HG03457 (cell line): ENCODE measurements at regions not wholly inside any gene's neighbourhood (a gene's known extent, or its start where the extent isn't known, plus 50 kb on each side); places are given as distances from the start of the nearest gene placed in this dataset.

Experiments
- ATAC-seq: cut with Tn5 transposase; IDR thresholded peaks from one replicate; pipeline ENCODE4 v1.9.1; 2021; ENCODE audit warnings: moderate number of reproducible peaks; ENCODE audit not compliant: unreplicated experiment

DNA sequence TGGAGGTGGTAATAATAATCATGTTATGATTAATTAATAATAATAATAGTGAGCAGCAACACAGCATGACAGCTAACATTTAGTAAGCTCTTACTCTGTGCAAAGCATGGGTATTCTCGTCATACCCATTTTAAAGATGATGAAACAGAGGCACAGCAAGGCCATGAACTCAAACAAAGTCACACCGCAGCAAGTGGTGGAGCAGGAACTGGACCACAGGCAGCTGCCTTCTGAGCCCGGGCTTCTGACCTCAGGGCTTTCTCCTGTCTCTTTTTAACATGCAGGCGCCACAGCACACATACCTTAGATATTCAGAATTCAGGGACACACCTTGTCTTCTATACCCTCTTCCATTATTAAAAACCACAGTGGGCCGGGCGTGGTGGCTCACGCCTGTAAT lies 50.7 kb upstream of the SPATA12 start:
- ATAC-seq: no peak

DNA sequence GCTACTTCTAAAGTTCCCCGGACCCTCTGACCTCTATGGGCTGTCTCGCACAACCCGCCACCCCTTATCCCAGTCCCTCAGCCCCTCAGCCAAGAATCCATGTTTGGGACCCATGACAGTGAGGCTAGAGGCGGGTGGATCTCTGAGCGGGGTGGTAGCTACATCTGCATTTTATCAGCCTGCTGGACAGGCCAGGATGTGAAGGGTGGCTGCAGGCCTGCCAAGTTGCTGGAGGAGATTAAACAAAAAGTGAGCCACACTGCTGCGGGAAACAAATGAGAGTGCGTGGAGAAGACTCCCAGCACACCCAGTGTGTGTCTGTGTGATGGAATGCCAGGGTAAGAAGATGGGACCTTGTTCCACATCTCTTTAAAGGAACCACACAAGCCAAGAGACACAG lies 51.1 kb upstream of the SPATA12 start:
- no peak for ATAC-seq

DNA sequence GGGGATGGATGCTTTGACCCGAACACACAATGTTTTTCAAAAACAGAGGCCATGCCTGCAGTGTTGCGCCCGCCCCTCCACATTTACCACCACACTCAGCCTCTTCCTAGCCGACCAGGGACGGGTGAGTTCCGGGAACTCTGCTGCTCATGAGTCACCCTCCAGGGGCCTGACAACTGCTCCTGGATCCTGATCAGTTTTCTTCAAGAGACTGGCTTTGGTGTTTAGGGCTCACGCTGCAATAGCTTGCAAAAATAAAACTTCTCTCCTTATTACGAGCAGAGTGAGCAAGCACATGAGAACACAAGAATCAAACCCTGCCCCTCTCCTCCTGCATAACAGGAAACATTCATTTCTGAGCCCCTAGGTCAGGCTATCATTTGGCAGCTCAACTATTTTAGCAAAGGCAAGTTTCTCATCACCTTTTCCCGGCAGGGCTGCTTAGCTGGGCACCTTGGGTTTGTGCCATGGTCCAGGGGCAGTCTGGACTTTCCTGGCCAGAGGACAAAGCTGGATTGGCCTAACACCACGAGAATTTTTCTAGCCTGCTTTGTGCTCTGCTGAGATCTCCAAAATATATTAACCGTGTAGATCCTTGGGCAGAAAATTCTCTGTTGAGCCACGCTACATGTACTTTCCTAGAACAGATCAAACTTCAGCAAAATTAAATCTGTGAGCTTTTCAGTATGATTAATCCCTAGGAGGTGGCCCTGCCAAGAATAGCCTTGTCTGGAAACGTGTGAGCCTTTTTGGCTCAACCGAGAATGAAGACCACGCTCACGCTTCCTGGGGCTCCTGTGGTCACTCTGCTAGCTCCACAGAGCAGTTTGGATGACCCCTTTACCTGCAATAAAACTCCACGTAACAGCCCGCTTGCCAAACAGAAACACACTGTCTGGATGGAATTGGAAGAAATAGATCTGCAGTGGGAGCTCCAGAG lies 52.7 kb upstream of the SPATA12 start:
- ATAC-seq: no peak

DNA sequence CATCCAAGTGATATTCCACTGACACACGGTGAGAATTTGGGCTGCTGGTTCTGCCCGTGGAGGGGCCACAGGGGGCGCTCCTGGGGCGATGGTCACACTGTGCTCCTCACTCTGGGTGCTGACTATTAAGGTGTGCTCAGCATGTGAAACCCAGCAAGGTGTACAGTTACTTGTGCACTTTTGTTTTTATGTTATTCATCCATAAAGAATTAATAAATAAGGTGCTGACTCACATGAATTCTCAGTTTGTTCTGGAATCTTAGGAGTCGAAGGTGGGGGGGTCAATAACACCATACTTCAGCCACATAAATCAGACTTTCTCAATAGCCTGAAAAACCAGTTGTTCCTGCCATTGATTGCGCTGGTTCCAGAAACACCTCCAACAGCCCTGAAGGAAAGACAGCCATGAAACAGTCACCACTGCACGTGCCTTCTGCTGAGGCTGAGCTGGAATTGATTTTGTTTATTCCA lies 53.5 kb upstream of the SPATA12 start:
- ATAC-seq: no peak

DNA sequence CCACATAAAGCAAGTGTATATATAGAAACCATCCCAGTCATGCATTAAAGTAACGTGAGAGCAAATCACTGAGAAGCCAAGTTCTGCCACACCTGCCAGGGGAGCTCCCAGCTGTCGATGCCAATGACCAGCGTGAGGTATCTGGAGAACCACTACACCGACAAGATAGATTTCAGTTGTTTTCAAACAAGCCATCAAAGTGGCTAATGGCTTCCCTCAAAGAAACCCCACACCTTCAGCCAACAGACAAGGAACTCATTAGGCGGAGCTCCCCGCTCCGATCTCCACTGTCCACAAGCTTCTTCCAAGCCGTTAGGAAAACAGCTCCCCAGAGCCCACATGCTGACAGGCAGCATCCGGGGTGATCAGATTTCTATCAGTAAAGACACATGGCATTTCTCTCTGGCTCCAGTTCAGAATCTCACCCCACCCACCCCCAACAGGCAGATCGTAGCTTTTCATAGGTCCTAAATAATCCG lies 54.2 kb upstream of the SPATA12 start:
- ATAC-seq: no peak

DNA sequence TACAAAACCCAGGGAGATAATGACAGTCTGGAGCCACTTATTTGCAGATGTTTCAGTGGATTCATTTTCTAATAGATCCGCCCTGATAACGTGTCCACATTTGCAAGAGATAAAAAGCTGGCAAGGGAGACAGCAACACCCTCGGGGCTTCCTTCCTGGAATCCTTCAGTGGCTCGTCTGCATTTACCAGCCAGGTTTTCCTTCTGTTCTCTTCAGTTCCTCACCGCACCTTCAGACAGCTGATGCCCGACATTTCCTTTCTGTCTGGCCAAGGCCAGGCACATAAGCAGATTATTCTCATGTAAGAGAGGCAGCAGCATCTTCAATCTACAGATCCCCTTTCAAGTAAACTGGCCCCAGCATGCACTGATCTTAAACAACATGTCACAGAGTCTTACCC lies 56.2 kb upstream of the SPATA12 start:
- no peak for ATAC-seq

DNA sequence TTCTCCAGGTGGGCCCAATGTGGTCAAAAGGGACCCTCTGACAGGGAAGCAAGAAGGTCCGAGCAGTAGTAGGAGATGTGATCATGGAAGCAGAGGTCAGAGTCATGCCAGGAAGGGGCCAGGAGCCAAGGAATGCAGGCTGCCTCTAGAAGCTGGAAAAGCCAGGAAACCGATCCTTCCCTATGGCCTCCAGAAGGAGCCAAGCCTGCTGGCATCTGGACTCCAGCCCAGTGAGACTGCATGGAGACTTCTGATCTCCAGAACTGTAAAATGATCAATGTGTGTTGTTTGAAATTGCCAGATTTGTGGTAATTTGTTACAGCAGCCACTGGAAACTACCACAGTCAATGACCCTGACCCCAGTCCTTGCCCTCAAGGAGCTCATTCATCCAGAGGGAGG lies 56.8 kb upstream of the SPATA12 start:
- no peak for ATAC-seq

DNA sequence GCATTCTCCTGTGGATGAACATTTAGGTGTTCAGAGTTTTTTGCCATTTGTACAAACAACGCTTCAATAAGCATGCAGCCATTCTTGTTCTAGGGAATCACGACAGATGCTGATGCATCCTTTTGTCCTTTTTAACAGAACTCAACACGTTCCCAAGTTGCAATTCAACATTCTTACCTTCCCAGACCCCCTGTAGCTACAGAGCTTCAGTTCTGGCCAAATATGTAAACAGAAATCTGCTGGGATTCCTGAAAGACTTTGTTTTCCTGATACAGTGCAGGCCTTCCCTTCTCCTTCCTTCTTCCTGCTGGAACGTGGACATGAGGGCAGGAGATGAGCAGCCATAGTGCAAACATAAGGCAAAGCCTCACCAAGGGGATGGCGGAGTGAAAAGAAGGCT lies 59.1 kb upstream of the SPATA12 start:
- ATAC-seq: no peak

DNA sequence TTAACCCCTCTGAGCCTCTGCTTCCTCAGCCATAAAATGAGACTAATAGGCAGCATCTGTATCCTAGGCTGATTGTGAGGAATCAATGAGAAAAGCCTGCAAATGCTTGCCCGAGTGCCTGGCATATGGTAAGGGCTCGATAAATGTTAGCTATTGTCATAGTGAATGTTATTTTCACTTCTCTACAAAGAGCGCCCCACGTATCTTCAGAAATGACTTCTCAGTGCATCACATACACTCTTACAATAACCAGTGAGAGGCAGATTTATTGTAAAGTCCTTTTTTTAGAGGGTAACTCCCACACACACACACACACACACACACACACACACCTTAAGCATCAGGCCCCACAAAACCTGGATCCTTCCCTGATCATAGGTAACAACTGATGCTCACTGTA lies 60.5 kb upstream of the SPATA12 start:
- no peak for ATAC-seq

DNA sequence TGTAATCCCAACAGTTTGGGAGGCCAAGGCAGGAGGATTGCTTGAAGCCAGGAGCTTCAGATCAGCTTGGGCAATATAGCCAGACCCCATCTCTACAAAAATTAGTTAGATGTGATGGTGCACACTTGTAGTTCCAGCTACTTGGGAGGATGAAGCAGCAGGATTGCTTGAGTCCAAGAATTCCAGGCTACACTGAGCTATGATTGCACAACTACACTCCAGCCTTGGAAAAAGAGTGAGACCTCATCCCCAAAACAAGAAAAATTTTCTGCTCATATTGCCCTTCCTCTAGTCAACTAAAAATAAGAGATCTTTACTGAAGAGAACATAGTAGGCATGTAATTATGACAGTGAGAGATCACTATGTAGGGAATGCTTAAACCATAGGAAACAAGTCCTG lies 60.9 kb upstream of the SPATA12 start:
- no peak for ATAC-seq

DNA sequence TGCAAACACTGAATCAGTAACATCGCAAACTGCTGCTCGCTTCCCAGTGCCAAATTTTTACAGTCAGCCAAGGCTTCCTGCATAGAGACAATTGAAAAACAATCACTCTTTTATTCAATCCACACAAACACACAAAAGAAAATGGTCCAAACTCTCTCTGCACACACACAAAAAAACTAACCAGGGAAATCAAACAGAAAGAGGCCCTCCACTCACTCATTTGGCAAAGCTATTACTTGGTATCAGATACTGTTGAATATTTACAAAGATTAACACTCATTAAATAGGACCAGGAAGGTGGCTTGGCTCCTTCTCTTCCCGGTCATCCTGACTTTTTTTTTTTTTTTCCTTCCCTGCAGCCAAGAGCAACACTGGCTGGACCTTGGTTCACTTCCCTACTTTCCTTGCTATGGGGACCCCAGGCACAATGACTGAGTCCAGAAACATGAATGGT lies 62.4 kb upstream of the SPATA12 start:
- ATAC-seq: no peak

DNA sequence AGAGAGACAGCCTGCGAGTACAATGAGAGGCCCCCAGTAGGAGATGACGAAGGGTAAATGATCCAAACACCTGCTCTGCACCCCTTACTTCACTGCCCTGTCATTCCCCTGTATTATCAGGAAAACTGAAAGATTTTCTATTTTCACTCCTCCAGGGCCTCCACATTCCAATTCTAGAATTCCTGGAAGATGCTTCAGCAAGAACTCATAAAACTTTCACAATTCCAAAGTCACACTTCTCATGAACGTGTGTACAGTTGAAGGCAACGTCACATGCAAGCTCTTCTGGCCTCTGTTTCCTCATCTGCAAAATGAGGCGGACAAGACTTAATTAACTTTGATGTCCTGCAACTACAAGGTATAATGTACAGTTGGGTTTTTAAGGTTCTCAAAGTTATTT lies 62.8 kb upstream of the SPATA12 start:
- no peak for ATAC-seq

DNA sequence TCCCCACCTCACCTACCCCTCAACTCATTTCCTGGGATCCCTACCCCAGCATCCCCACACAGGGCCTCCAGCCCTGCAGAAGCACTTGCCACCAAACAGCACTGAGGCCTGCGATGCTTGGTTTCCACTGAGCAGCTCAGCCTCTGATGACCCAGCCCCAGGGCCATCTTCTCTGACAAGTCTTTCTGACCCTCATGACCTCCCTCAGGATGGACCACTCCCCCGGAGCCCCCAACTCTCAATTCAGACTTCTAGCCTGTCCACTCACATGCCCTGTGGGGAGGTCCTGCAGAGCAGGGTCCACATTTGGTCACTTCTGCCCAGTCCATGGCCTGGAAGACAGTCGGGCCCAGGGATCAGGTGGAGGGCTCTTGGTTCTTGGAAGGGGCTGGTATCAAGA lies 63.4 kb upstream of the SPATA12 start:
- ATAC-seq: no peak

DNA sequence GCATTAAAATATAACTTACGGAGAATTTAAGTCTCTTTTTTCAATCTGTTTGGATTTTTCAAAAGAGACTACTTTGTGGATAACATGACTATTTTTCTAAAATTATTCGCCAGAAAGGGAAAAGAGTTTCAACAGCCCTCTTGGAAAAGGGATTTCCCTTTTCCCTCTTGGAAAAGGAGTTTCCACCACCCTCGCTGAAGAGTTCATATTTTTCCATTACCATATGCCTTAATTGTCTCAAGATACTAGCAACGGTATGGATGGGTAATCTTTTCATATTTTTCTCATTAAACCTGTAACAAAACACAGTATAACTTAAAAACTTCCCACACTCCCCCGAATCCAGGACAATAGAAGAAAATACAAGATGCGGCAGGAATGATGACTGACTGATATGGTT lies 66.1 kb upstream of the SPATA12 start:
- ATAC-seq: no peak

DNA sequence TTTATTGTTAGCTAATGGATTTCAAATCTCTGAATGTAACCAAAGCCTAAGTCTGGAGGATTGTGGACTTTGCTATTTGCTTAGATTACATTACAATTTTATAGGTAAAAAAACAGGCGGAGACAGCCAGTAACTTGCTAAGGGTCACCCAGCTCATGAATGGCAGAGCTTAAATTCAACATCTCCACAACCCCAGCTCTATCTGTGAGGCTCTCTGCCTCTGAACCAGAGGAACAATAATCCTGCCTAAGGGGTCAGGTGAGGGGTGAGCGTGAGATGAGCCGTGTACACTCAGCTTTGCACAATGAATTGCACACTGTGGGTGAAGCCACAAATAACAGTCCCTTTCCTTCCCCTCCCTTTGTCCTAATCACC lies 69.8 kb upstream of the SPATA12 start:
- ATAC-seq: no peak

DNA sequence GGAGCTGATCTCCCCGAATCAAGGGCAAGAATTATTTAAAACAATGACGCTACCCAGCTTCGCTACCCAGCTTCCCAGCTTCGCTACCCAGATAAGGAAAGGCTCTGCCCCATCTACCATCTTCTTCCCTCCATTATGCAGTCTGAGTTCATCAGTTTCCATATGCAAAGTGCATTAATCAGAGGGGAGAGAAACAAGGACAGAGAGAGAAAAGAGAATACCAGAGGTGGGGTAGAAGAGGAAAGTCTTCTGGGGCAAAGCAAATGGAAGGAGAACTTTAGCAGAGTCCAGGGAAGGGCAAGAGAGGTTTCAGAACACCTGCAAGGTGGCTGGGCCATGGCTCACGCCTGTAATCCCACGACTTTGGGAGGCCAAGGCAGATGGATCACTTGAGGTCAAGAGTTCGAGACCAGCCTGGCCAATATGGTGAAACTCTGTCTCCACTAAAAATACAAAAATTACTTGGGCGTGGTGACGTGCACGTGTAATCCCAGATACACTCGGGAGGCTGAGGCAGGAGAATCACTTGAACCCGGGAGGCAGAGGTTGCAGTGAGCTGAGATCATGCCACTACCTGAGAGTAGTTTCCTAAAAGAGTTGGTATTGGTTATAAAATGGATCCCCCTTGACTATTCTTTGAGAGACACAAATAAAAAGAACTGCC lies 70.4 kb upstream of the SPATA12 start:
- no peak for ATAC-seq

DNA sequence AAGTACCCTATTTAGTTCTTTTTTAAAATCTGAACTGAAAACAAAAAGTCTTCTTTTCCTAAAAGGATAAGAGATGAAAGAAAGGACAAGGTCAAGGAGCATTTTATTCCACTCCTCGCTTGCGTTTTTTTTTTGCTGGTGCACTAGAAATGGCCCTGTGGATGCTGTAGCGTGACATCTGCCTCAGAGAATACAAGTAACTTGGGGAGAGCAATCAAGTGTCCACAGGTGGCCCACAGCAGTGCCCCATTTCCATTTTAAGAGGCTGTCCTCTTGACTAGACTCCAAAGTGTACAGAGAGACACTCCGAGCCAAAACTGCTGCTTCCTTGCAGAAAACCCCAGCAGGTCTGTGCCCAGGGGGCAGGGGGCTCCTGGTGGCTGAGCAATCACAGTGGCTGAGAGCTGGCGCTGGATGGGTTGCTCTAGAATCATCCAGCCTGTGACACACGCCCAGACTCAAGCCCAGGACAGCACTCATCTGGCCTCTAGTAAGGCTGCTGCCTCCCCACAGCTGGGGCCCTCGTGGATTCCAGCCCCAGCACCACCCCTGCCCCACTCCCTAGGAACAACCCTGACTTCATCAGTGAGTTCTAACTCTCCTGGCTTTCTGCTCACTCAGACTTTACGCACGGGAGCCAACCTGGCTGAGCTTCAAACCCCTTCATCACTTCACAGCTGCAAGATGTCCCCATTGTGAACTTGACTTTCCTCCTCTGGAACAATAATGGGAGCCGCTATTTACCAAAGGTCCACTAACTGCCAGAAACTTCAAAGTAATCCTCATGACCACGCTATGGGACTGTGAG lies 71.1 kb upstream of the SPATA12 start:
- no peak for ATAC-seq

DNA sequence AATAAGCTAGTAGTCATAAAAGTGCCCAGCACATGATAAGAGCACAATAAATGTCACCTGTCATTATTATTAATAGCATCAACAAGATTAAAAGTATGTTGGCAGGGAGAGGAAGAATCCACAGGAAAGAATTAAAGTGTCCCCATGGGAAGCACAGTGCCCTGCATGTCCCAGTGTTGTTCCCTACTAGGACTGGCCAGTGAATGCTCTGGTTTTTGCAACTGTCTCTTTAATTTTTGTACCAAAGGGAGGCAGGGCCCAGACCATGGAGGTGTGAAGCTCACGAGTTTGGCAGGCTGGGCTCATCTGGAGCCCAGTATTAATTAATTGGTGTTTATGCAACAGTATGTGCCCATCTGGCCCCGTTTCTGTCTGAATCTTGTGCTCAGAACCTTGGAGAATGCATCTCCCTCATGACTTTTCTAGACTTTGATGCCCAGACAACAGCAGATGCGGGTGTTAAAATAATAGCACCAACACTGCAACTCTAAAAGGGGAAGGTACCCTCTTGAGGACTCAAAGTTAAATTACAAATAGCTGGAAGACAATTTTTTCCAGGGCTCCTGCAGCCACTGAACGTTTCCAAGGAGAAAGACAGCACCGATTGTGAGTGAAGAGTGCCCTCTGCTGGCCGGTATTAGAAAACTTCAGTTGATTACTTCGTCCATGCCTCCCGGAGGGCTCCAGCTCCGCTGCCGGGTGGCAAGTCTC lies 71.9 kb upstream of the SPATA12 start:
- ATAC-seq: no peak

DNA sequence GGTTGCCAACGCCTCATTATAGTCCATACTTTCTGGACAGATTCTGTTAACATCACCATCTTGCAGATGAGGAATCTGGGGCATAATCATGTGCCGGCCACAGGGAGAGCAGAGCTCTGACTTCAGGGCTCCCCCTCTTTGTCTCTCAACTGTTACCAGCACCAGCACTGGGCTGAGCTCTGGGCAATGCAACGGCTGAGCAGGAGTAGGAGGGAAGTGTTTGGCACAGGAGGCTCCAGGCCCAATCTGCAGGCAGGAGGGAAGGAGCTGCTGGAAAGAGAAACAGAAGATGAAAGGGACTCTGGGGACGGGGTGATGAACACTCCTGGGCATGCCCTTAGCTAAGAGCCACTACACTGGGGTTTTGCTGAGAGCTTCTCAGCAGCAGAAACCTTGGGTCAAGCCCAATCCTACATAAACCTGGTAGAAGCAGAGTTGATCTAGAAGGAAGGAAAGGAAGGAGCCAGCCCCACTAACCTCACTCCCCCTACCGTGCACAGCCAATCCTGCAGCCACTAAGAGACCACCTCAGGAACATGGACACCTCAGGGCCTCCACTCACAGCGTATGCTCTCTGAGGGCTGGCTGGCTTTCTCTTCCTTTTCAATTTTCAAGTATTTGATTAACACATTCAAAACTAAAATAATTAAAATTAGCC lies 73.1 kb upstream of the SPATA12 start:
- ATAC-seq: no peak

DNA sequence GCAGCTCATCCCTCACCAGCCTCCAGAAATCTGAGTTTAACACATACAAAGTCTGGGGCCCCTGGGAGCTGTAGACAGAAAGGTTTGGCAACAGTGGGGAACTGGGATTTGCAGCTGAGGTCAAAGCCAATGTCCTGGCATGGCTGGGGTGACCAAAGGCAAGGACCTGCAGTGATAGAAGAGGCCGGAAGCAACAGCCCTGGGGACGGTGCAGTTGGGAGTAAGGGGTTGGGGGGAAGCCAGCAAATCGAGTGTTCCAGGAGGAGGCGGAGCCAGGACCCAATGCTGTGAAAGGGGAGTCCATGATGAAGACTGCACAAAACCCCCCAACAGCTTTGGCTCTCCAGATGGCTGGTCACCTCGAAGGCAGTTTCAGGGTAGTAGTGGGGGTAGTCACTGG lies 74.1 kb upstream of the SPATA12 start:
- ATAC-seq: no peak
